ENCODE measurements at regions not wholly inside any gene's neighbourhood (a gene's known extent, or its start where the extent isn't known, plus 50 kb on each side); places are given as distances from the start of the nearest gene placed in this dataset.

DNA sequence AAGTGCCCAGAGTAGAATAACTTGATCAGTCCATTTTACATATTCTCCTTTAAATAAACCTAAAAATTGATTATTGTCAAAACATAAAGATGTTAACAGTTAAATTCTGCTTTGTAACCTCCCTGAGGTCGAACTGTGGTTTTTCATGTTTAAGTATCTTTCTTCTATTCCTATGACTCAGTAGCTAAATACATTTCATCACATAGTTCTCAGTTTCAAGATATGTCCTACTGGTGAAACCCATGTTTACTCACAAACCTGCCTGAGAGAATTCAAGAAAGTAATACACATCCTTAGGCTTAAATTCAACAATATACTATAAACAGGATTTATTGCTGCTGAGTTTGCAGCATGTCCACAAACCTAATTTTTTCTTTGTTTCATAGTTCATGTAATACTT, 692.9 kb downstream of the ZPLD1 start:
- H3K56ac ChIP-seq (replicated peaks; ENCODE audit: insufficient read length, low read depth, low read length): no peak overlapping the region

More for the DNA sequence above, 692.9 kb downstream of the ZPLD1 start:
- Histone ChIP-seq H4K5ac (ENCODE audit: insufficient read length, low read depth, low read length) (no peak overlapping the region), H2AK5ac (ENCODE audit: low read depth, low read length) (no peak overlapping the region), H4K91ac (replicated peaks; ENCODE audit: insufficient read length, low read length) (no peak overlapping the region), H3K9me3 (ENCODE audit: insufficient read depth in 2 of 2, low read depth in 1 of 2, low read length in 1 of 2) (no peaks in the 10 kb centered on the region), H3K79me1 (ENCODE audit: low read depth, low read length) (no peaks in the 10 kb centered on the region), H3K79me2 (ENCODE audit: control insufficient read depth in 1 of 2, insufficient read depth in 2 of 2, low read length in 2 of 2) (no peaks in the 10 kb centered on the region), H3K4me3 (ENCODE audit: extremely low read depth in 1 of 4, insufficient read depth in 2 of 4, low read depth in 3 of 4, low read length in 4 of 4) (no peak overlapping the region), H3K23ac (ENCODE audit: insufficient read length) (no peak overlapping the region), H3K4ac (replicated peaks; ENCODE audit: insufficient read length, low read depth, low read length) (no peak overlapping the region), H3K27me3 (replicated peaks in 1 of 4; ENCODE audit: control insufficient read depth in 3 of 4, extremely low read depth in 1 of 4, insufficient read depth in 3 of 4, low read length in 3 of 4) (no peaks in the 10 kb centered on the region), H2BK15ac (ENCODE audit: low read length) (no peak overlapping the region), H3K36me3 (ENCODE audit: control insufficient read depth in 2 of 4, insufficient read depth in 4 of 4, low read length in 3 of 4) (no peaks in the 10 kb centered on the region), H3K18ac (ENCODE audit: extremely low read depth, low read length) (no peak overlapping the region), H2BK12ac (ENCODE audit: low read depth, low read length) (no peak overlapping the region), H2BK20ac (ENCODE audit: low read length) (no peak overlapping the region), H3K23me2 (ENCODE audit: low read depth, low read length) (no peaks in the 10 kb centered on the region), H2BK5ac (ENCODE audit: low read depth, low read length) (no peak overlapping the region), H2AFZ (ENCODE audit: low read length) (no peak overlapping the region), H3K4me2 (ENCODE audit: insufficient read depth in 1 of 2, low read depth in 2 of 2, low read length in 2 of 2) (no peak overlapping the region), H3K27ac (ENCODE audit: low read depth, low read length) (no peak overlapping the region), H2BK120ac (replicated peaks; ENCODE audit: low read depth, low read length) (no peak overlapping the region), H3K4me1 (replicated peaks in 1 of 4; ENCODE audit: control insufficient read depth in 3 of 4, insufficient read depth in 4 of 4, low read length in 3 of 4) (no peaks in the 10 kb centered on the region), H4K8ac (ENCODE audit: extremely low read depth, insufficient read depth, low read length) (no peak overlapping the region), H4K20me1 (replicated peaks in 1 of 2; ENCODE audit: control insufficient read depth in 1 of 2, insufficient read depth in 2 of 2, low read length in 2 of 2) (no peaks in the 10 kb centered on the region), H3K14ac (ENCODE audit: insufficient read length) (no peak overlapping the region), H3K9ac (replicated peaks in 1 of 4; ENCODE audit: extremely low read depth in 1 of 4, low read depth in 3 of 4, low read length in 3 of 4) (no peak overlapping the region)
- POLR2A ChIA-PET (ENCODE audit: partially characterized antibody): no interaction called here
- FAIRE-seq (no peak), DNase-seq (ENCODE audit: low read depth in 1 of 2, low spot score in 2 of 2) (no peak)
- CTCF ChIA-PET (ENCODE audit: partially characterized antibody): interaction anchor here (1.8 kb wide), 1 partner anchor 15 kb away, joined by 4 read pairs; no protein-coding TSS in a partner anchor
- TF ChIP-seq, protein P1, sequence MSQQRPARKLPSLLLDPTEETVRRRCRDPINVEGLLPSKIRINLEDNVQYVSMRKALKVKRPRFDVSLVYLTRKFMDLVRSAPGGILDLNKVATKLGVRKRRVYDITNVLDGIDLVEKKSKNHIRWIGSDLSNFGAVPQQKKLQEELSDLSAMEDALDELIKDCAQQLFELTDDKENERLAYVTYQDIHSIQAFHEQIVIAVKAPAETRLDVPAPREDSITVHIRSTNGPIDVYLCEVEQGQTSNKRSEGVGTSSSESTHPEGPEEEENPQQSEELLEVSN (IDR thresholded peaks at IDR 0.05): no peak
- no peak for TF ChIP-seq TAF7 (optimal IDR thresholded peaks at IDR 0.05; ENCODE audit: borderline replicate concordance, low read depth, low read length)
- TF ChIP-seq CREB1 (IDR thresholded peaks at IDR 0.05): no peak
- TF ChIP-seq, protein P2, sequence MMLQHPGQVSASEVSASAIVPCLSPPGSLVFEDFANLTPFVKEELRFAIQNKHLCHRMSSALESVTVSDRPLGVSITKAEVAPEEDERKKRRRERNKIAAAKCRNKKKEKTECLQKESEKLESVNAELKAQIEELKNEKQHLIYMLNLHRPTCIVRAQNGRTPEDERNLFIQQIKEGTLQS (IDR thresholded peaks at IDR 0.05; ENCODE audit: insufficient read depth, low read depth, low read length): no peak
- no peak for TF ChIP-seq SIX5 (IDR thresholded peaks at IDR 0.05; ENCODE audit: low read depth, low read length)
- TF ChIP-seq CEBPB (IDR thresholded peaks at IDR 0.05; ENCODE audit: low read depth, low read length): no peak
- no peak for TF ChIP-seq TAF1 (IDR thresholded peaks at IDR 0.05; ENCODE audit: low read depth, low read length)
- no peak for TF ChIP-seq RXRA (IDR thresholded peaks at IDR 0.05; ENCODE audit: insufficient read depth, low read depth, low read length)
- no peak for TF ChIP-seq SP4 (IDR thresholded peaks at IDR 0.05; ENCODE audit: low read length)
- 95% methylated on average over 1 of the region's 1 CpG; no CpG with 5 or more reads in 1 of the 2 experiments for WGBS, 2 experiments (ENCODE audit: extremely low coverage in 1 of 2, insufficient coverage in 1 of 2, insufficient read length in 1 of 2, insufficient replicate concordance in 2 of 2, low coverage in 1 of 2, low lambda C conversion rate in 2 of 2, missing lambda C conversion rate in 1 of 2)
